Spleen (tissue), 11 donors: ENCODE measurements at regions not wholly inside any gene's neighbourhood (a gene's known extent, or its start where the extent isn't known, plus 50 kb on each side); places are given as distances from the start of the nearest gene placed in this dataset.
A peak's percentile ranks its signal among the peaks of the same experiment; 100 is the strongest.
"Not testable (repeated sequence)": the region's sequence is repeated elsewhere in the genome, so short reads cannot be mapped to it uniquely, and the experiment has no call there.

ENCODE experiments used
- DNase-seq: peaks from one replicate; pipeline ENCODE4 v3.0.0-alpha.2; 2020
- H3K27ac ChIP-seq, 8 donors: fragments of 200-600 bp; sonication (generic) in 7 of 8; 1 replicate in 4 of 8; 2 replicates in 4 of 8; pipeline versions ENCODE4 v1.5.0 to v1.8.0; 2016 to 2021; ENCODE audit warnings: inconsistent platforms in 4 of 8, mild to moderate bottlenecking in 4 of 8, moderate library complexity in 1 of 8
- H3K27me3 ChIP-seq, 7 donors: fragments of 200-600 bp; sonication (generic) in 6 of 7; replicated peaks in 1 of 7; 1 replicate in 4 of 7; 2 replicates in 3 of 7; pipeline versions ENCODE4 v1.5.0 to v1.8.0; 2016 to 2021; ENCODE audit warnings: inconsistent platforms in 3 of 7, mild to moderate bottlenecking in 1 of 7
- H3K36me3 ChIP-seq, 6 donors: fragments of 200-600 bp; sonication (generic) in 5 of 6; 1 replicate in 4 of 6; 2 replicates in 2 of 6; pipeline versions ENCODE4 v1.5.0 to v1.8.0; 2016 to 2021; ENCODE audit warnings: inconsistent platforms in 2 of 6
- H3K4me1 ChIP-seq, 6 donors: fragments of 200-600 bp; sonication (generic) in 5 of 6; 1 replicate in 3 of 6; 2 replicates in 3 of 6; pipeline versions ENCODE4 v1.5.0 to v1.8.0; 2016 to 2021; ENCODE audit warnings: inconsistent platforms in 3 of 6
- H3K4me3 ChIP-seq, 8 donors: fragments of 200-600 bp; sonication (generic) in 7 of 8; 1 replicate in 4 of 8; 2 replicates in 4 of 8; pipeline versions ENCODE4 v1.5.0 to v1.8.0; 2016 to 2021; ENCODE audit warnings: inconsistent platforms in 4 of 8, mild to moderate bottlenecking in 4 of 8, moderate library complexity in 2 of 8
- H3K9me3 ChIP-seq, 8 donors: fragments of 200-600 bp; sonication (generic) in 7 of 8; 1 replicate in 4 of 8; 2 replicates in 4 of 8; pipeline versions ENCODE4 v1.5.0 to v1.8.0; 2016 to 2021; ENCODE audit warnings: inconsistent platforms in 4 of 8
- CTCF ChIP-seq, 11 experiments: fragments of 200-600 bp in 7 of 11; fragments of 450-650 bp in 4 of 11; sonication (generic) in 4 of 11; IDR thresholded peaks in 8 of 11; conservative IDR thresholded peaks in 3 of 11; 1 replicate in 7 of 11; 2 replicates in 4 of 11; pipeline versions ENCODE4 v1.4.0 to v1.8.0; 2016 to 2021; ENCODE audit warnings: antibody characterized with exemption in 11 of 11, inconsistent platforms in 4 of 11, mild to moderate bottlenecking in 1 of 11
- POLR2A ChIP-seq, 3 donors: fragments of 450-650 bp; IDR thresholded peaks; one replicate each; pipeline ENCODE4 v1.5.1; 2017; ENCODE audit warnings: antibody characterized with exemption in 3 of 3, mild to moderate bottlenecking in 1 of 3
- POLR2AphosphoS5 ChIP-seq, 3 donors: sonication (generic); formaldehyde crosslinking; IDR thresholded peaks; one replicate each; pipeline ENCODE4 v1.5.1; 2017; ENCODE audit warnings: antibody characterized with exemption in 3 of 3
- WGBS, 5 donors: extraction: QIAGEN DNeasy Blood & Tissue Kit in 3 of 5; methylation state at CpG; one replicate each; pipeline versions ENCODE4 v1.1.5 to v1.1.7; 2013 to 2018; 5-methylcytosine and 5-hydroxymethylcytosine counted together
- intact Hi-C: fragments of 100-400 bp; cut with DNase I; formaldehyde crosslinking; loops from one replicate; pipeline ENCODE4 v1.15.0; 2023; ENCODE audit warnings: low total_unique reads
- donor health status: healthy with polysubstance abuse.
- donor health status: DM: no; HTN: no; CAD: no; lungs with moderate emphysema.
- donor health status: DM: no; HTN: no; CAD: no.
- donor health status: Bipolar disorder and iron deficiency.
- donor health status: healthy.
- donor health status: DM: no; HTN: no; CAD: no.
- donor health status: DM: yes; HTN: yes; CAD: no.

GRCh38 chr5:56376128-56376527, 143.0 kb upstream of the ANKRD55 start:
- 85 to 98% (median 95%) methylated on average over 2 of the region's 2 CpGs for WGBS, 5 donors
- H3K4me1 ChIP-seq, result no peaks in the 10 kb centered on the region
- TF ChIP-seq POLR2AphosphoS5 (IDR thresholded peaks at IDR 0.05), result no peak
- TF ChIP-seq POLR2A (IDR thresholded peaks at IDR 0.05), result no peak
- TF ChIP-seq CTCF (IDR thresholded peaks at IDR 0.05 in 8 of 11, conservative IDR thresholded peaks at IDR 0.05 in 3 of 11), result no peak
- intact Hi-C loops, result no loop called here
- peaks cover 0 to 12% (median 9%) of the 10 kb centered on the region in 8 donors for H3K9me3 ChIP-seq
- H3K27ac ChIP-seq, result no peak overlapping the region
- no peak for DNase-seq
- H3K36me3 ChIP-seq, result no peaks in the 10 kb centered on the region
- no peak overlapping the region for H3K4me3 ChIP-seq
- H3K27me3 ChIP-seq, result no peaks in the 10 kb centered on the region

- Histone ChIP-seq H3K27ac (no peak overlapping the region), H3K36me3 (no peaks in the 10 kb centered on the region), H3K4me1 (no peaks in the 10 kb centered on the region), H3K4me3 (no peak overlapping the region), H3K9me3 (peaks cover 0 to 12% (median 9%) of the 10 kb centered on the region in 8 donors), H3K27me3 (no peaks in the 10 kb centered on the region)
- intact Hi-C loops, result no loop called here
- DNase-seq, result no peak
- TF ChIP-seq POLR2A (IDR thresholded peaks at IDR 0.05) (no peak), POLR2AphosphoS5 (IDR thresholded peaks at IDR 0.05) (peak in 2 of 3 donors; percentile 64 to 71), CTCF (IDR thresholded peaks at IDR 0.05 in 8 of 11, conservative IDR thresholded peaks at IDR 0.05 in 3 of 11) (no peak)
- 59 to 74% (median 64%) methylated on average over 5 of the region's 5 CpGs for WGBS, 5 donors
Observed at GRCh38 chr5:56375011-56375410, 141.9 kb upstream of the ANKRD55 start.

GRCh38 chr5:56372491-56372890, 139.4 kb upstream of the ANKRD55 start:
- 83 to 100% (median 96%) methylated on average over 5 to 31 of the region's 31 CpGs for WGBS, 5 donors
- intact Hi-C loops, H3K27ac ChIP-seq, DNase-seq, H3K36me3 ChIP-seq, H3K4me3 ChIP-seq, H3K27me3 ChIP-seq, H3K4me1 ChIP-seq: not testable (repeated sequence)
- H3K9me3 ChIP-seq, result peaks cover 0 to 12% (median 9%) of the 10 kb centered on the region in 8 donors

- Histone ChIP-seq H3K4me1 (no peaks in the 10 kb centered on the region), H3K27ac (no peak overlapping the region), H3K27me3 (no peaks in the 10 kb centered on the region), H3K4me3 (no peak overlapping the region), H3K36me3 (no peaks in the 10 kb centered on the region), H3K9me3 (no peaks in the 10 kb centered on the region)
- TF ChIP-seq POLR2A (IDR thresholded peaks at IDR 0.05) (no peak), CTCF (IDR thresholded peaks at IDR 0.05 in 8 of 11, conservative IDR thresholded peaks at IDR 0.05 in 3 of 11) (no peak), POLR2AphosphoS5 (IDR thresholded peaks at IDR 0.05) (no peak)
- 85 to 91% (median 86%) methylated on average over 3 of the region's 3 CpGs for WGBS, 5 donors
- no peak for DNase-seq
- intact Hi-C loops, result no loop called here
Observed at GRCh38 chr5:56369361-56369811, 136.3 kb upstream of the ANKRD55 start.

- DNase-seq, result no peak
- TF ChIP-seq CTCF (IDR thresholded peaks at IDR 0.05 in 8 of 11, conservative IDR thresholded peaks at IDR 0.05 in 3 of 11) (no peak), POLR2AphosphoS5 (IDR thresholded peaks at IDR 0.05) (no peak), POLR2A (IDR thresholded peaks at IDR 0.05) (no peak)
- intact Hi-C loops, result no loop called here
- Histone ChIP-seq H3K36me3 (no peaks in the 10 kb centered on the region), H3K4me1 (no peaks in the 10 kb centered on the region), H3K4me3 (no peak overlapping the region), H3K9me3 (no peaks in the 10 kb centered on the region), H3K27ac (no peak overlapping the region), H3K27me3 (no peaks in the 10 kb centered on the region)
- WGBS, 5 donors, result 94 to 100% (median 96%) methylated on average over 2 of the region's 2 CpGs
Observed at GRCh38 chr5:56367748-56368147, 134.6 kb upstream of the ANKRD55 start.
